PC-3 (cell line): ENCODE measurements at regions not wholly inside any gene's neighbourhood (a gene's known extent, or its start where the extent isn't known, plus 50 kb on each side); places are given as distances from the start of the nearest gene placed in this dataset.

Experiments used
- ATAC-seq: fragments of 200-7000 bp; cut with Tn5 transposase; 2 replicates; pipeline ENCODE4 v1.9.1; 2020; ENCODE audit warnings: mild to moderate bottlenecking, moderate library complexity
- BruUV-seq: library from RNA; stranded (reverse); fragments of 400-500 nt; replicated peaks from 2 replicates; lab custom pipeline; 2021; lab: Mats Ljungman, UMichigan
- CTCF ChIA-PET: fragments of 300-600 bp; sonication (Branson Sonifier 250); formaldehyde crosslinking; loops from one replicate; lab custom pipeline; 2022; ENCODE audit warnings: antibody characterized with exemption; lab: Charles Lee
- POLR2A ChIA-PET: fragments of 300-600 bp; sonication (Branson Sonifier 250); formaldehyde crosslinking; loops from one replicate; lab custom pipeline; 2022; ENCODE audit warnings: antibody characterized with exemption; ENCODE audit not compliant: unreplicated experiment; lab: Charles Lee
- DNase-seq: peaks from one replicate; pipeline ENCODE4 v3.0.0-alpha.2; 2015
- H2AFZ ChIP-seq: fragments of 300-600 bp; sonication (generic); 2 replicates; pipeline ENCODE4 v1.6.0; 2016; ENCODE audit warnings: antibody characterized with exemption, low read length
- H3F3A ChIP-seq: fragments of 300-600 bp; sonication (generic); one replicate; pipeline ENCODE4 v1.6.0; 2017; ENCODE audit warnings: antibody characterized with exemption, low read length, control low read depth, mild to moderate bottlenecking; ENCODE audit not compliant: unreplicated experiment
- H3K27ac ChIP-seq: fragments of 300-600 bp; sonication (generic); 2 replicates; pipeline ENCODE4 v1.5.1; 2016; ENCODE audit warnings: mild to moderate bottlenecking, low read length
- H3K27me3 ChIP-seq: fragments of 300-600 bp; sonication (generic); 2 replicates; pipeline ENCODE4 v1.6.1; 2016; ENCODE audit warnings: low read length, mixed read lengths
- H3K36me3 ChIP-seq: fragments of 300-600 bp; sonication (generic); 2 replicates; pipeline ENCODE4 v1.6.1; 2016; ENCODE audit warnings: low read depth, mixed run types, low read length, mixed read lengths
- H3K4me1 ChIP-seq: fragments of 300-600 bp; sonication (generic); 2 replicates; pipeline ENCODE4 v1.5.1; 2016; ENCODE audit warnings: low read length; ENCODE audit not compliant: insufficient read depth
- H3K4me2 ChIP-seq: fragments of 300-600 bp; sonication (generic); 2 replicates; pipeline ENCODE4 v1.6.0; 2016; ENCODE audit warnings: low read length
- H3K4me3 ChIP-seq: fragments of 300-600 bp; sonication (generic); 2 replicates; pipeline ENCODE4 v1.5.1; 2016; ENCODE audit warnings: mild to moderate bottlenecking, low read length, mixed read lengths
- H3K79me2 ChIP-seq: fragments of 300-600 bp; sonication (generic); 2 replicates; pipeline ENCODE4 v1.6.1; 2017; ENCODE audit warnings: low read length, mixed read lengths
- H3K9ac ChIP-seq: fragments of 300-600 bp; sonication (generic); 2 replicates; pipeline ENCODE4 v1.6.0; 2016; ENCODE audit warnings: mild to moderate bottlenecking, low read length
- H3K9me2 ChIP-seq: fragments of 300-600 bp; sonication (generic); replicated peaks from 2 replicates; pipeline ENCODE4 v1.6.1; 2016; ENCODE audit warnings: mixed run types, low read length, mixed read lengths
- H3K9me3 ChIP-seq: fragments of 300-600 bp; sonication (generic); 2 replicates; pipeline ENCODE4 v1.6.1; 2016; ENCODE audit warnings: low read length, mixed read lengths
- H4K20me1 ChIP-seq: fragments of 300-600 bp; sonication (generic); 2 replicates; pipeline ENCODE4 v1.6.1; 2016; ENCODE audit warnings: low read length, mixed read lengths
- EZH2 ChIP-seq: fragments of 300-600 bp; sonication (generic); IDR thresholded peaks from one replicate; pipeline ENCODE4 v1.6.1; 2017; ENCODE audit warnings: antibody characterized with exemption, mild to moderate bottlenecking, low read length; ENCODE audit not compliant: unreplicated experiment
- EZH2phosphoT487 ChIP-seq: fragments of 300-600 bp; sonication (generic); IDR thresholded peaks from 2 replicates; pipeline ENCODE4 v1.6.1; 2018; ENCODE audit warnings: mild to moderate bottlenecking, antibody characterized with exemption, low read length, borderline replicate concordance
- intact Hi-C: fragments of 100-400 bp; cut with micrococcal nuclease; formaldehyde crosslinking; loops from 2 replicates; pipeline ENCODE4 v1.9.0; 2023
- TF ChIP-seq, protein P1 (sequence below): fragments of 300-600 bp; sonication (generic); conservative IDR thresholded peaks from 2 replicates; pipeline ENCODE4 v1.5.1; 2017; ENCODE audit warnings: antibody characterized with exemption, low read depth, mild to moderate bottlenecking, low read length

DNA sequence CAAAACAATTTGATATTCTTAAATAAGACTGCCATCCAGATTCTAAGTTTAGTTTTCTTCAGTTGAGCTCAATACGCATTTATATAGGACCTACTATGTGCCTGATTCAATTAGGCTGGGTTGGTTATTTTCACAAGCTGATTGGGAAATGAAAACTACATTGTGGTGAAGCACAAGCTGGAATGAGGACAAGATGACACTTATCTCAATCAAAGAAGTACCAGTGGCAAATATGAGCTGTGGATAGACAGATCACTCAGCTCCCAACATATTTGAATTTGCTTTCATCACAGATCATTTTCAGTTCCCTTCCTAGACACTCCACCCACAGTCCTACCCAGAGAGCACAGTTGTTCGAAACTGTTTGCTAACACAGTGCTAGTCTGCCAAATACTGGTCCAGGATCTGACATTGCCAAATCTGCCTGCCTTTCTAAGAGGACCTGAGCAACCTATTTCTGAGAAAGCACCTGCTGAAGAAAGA lies 74.7 kb downstream of the LLPH start:
- POLR2A ChIA-PET = no interaction called here

DNA sequence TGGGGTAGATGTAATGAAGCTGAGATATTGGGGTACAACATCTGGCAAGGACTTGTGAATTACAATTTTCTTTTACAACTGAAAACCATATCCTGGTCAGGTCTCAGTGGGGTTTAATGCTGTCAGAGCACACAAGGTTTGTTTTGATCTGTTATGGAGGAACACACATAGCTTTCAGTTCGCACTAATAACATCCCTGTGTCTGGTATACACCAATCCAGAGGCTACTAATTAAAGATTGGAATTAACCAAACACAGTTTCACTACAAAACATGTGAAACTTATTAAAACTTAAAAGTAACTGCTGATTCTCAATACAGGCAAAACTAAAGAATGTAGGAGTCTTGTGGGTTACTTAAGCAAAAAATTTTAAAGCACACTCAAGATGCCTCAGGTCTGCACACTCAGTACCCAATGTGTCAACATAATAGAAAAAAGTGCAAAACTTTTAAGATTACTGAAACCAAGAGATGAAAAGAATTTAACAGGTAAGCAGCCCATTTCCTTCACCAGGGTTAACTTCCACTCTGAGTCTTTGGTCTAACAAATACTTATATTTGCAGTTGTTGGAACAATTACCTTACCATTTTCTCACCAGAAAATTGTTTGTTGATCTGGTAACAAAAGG lies 77.4 kb downstream of the LLPH start:
- no peak overlapping the region for H3K4me2 ChIP-seq
- H3K9me3 ChIP-seq = no peaks in the 10 kb centered on the region
- DNase-seq (no peak), ATAC-seq (no peak)
- intact Hi-C loops = no loop called here
- peaks cover 25% of the 10 kb centered on the region for H3K27me3 ChIP-seq
- H3F3A ChIP-seq = no peaks in the 10 kb centered on the region
- H3K27ac ChIP-seq = no peak overlapping the region
- POLR2A ChIA-PET = interaction anchor here (0.6 kb wide), 1 partner anchor 844 kb away, joined by 5 read pairs; no protein-coding TSS in a partner anchor
- BruUV-seq = no TSS peak
- CTCF ChIA-PET = no interaction called here
- no peaks in the 10 kb centered on the region for H4K20me1 ChIP-seq
- no peaks in the 10 kb centered on the region for H3K36me3 ChIP-seq
- H2AFZ ChIP-seq = no peak overlapping the region
- H3K9ac ChIP-seq = no peak overlapping the region
- peaks cover 9% of the 10 kb centered on the region; the same call in 1 of the 2 replicates for H3K4me1 ChIP-seq
- TF ChIP-seq, protein P1, sequence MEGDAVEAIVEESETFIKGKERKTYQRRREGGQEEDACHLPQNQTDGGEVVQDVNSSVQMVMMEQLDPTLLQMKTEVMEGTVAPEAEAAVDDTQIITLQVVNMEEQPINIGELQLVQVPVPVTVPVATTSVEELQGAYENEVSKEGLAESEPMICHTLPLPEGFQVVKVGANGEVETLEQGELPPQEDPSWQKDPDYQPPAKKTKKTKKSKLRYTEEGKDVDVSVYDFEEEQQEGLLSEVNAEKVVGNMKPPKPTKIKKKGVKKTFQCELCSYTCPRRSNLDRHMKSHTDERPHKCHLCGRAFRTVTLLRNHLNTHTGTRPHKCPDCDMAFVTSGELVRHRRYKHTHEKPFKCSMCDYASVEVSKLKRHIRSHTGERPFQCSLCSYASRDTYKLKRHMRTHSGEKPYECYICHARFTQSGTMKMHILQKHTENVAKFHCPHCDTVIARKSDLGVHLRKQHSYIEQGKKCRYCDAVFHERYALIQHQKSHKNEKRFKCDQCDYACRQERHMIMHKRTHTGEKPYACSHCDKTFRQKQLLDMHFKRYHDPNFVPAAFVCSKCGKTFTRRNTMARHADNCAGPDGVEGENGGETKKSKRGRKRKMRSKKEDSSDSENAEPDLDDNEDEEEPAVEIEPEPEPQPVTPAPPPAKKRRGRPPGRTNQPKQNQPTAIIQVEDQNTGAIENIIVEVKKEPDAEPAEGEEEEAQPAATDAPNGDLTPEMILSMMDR = no peak
- no peak for TF ChIP-seq EZH2phosphoT487
- TF ChIP-seq EZH2 = no peak
- H3K9me2 ChIP-seq = no peaks in the 10 kb centered on the region
- H3K4me3 ChIP-seq = no peak overlapping the region
- H3K79me2 ChIP-seq = no peaks in the 10 kb centered on the region

More for the DNA sequence above, 74.7 kb downstream of the LLPH start:
- no peaks in the 10 kb centered on the region for H3K79me2 ChIP-seq
- no peak overlapping the region for H3K4me3 ChIP-seq
- H3K4me1 ChIP-seq = no peaks in the 10 kb centered on the region
- H3K9me3 ChIP-seq = no peaks in the 10 kb centered on the region
- no peak overlapping the region for H3K9ac ChIP-seq
- no peaks in the 10 kb centered on the region for H3K9me2 ChIP-seq
- no peak for ATAC-seq
- H3K27me3 ChIP-seq = peaks cover 23% of the 10 kb centered on the region
- H4K20me1 ChIP-seq = no peaks in the 10 kb centered on the region
- no peak overlapping the region for H3K27ac ChIP-seq
- H3F3A ChIP-seq = no peaks in the 10 kb centered on the region
- H3K4me2 ChIP-seq = no peak overlapping the region
- no TSS peak for BruUV-seq
- CTCF ChIA-PET = no interaction called here
- no peak overlapping the region for H2AFZ ChIP-seq
- no peaks in the 10 kb centered on the region for H3K36me3 ChIP-seq
- intact Hi-C loops = no loop called here
- DNase-seq = no peak
- no peak for TF ChIP-seq EZH2phosphoT487
- TF ChIP-seq, protein P1 = no peak

DNA sequence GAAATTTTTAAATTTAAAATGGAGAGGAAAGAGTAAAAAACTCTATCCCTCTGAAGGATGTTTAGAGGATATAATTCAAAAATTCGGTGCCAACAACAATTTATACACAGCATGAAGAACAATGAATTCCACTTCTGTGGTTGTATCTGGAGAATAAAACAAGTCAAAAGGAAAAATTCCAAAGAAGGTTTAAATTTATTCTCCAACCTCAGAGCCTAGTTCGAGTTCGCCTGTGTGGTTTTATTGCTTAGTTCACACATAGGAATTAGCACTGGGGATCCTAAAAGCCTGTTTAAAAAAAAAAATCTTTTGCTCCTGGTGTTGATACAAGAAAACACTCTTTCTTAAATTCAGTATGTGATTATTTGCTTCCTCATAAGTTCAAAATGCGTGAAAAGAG lies 79.2 kb downstream of the LLPH start:
- H3K4me1 ChIP-seq = peaks cover 9% of the 10 kb centered on the region; the same call in 1 of the 2 replicates

More for the DNA sequence above, 79.2 kb downstream of the LLPH start:
- Histone ChIP-seq H4K20me1 (no peaks in the 10 kb centered on the region), H3K36me3 (no peaks in the 10 kb centered on the region), H3K27ac (no peak overlapping the region), H2AFZ (no peak overlapping the region), H3F3A (no peaks in the 10 kb centered on the region), H3K4me2 (no peak overlapping the region), H3K4me3 (no peak overlapping the region), H3K9ac (no peak overlapping the region), H3K9me2 (no peaks in the 10 kb centered on the region), H3K9me3 (no peaks in the 10 kb centered on the region), H3K79me2 (no peaks in the 10 kb centered on the region), H3K27me3 (peaks cover 25% of the 10 kb centered on the region)
- intact Hi-C loops = no loop called here
- CTCF ChIA-PET = no interaction called here
- no peak for ATAC-seq
- POLR2A ChIA-PET = no interaction called here
- no TSS peak for BruUV-seq
- DNase-seq = no peak
- no peak for TF ChIP-seq EZH2phosphoT487
- TF ChIP-seq, protein P1 = no peak
